Activated CD8-positive, alpha-beta memory T cell treated with anti-CD3 and anti-CD28 coated beads, Interleukin-2, amount 10 ng/mL, durations not matched to agents 7 days and 5 days (primary cell): ENCODE measurements at regions not wholly inside any gene's neighbourhood (a gene's known extent, or its start where the extent isn't known, plus 50 kb on each side); places are given as distances from the start of the nearest gene placed in this dataset.

ENCODE experiments used
- ATAC-seq: fragments of 150-1000 bp; cut with Tn5 transposase; one replicate; pipeline ENCODE4 v1.10.0; 2021; ENCODE audit warnings: moderate library complexity
- CTCF ChIA-PET: fragments of 350-600 bp; sonication (Branson Sonifier 250); formaldehyde crosslinking; loops from one replicate; lab custom pipeline; 2021; ENCODE audit warnings: antibody characterized with exemption; lab: Charles Lee
- DNase-seq: peaks from one replicate; pipeline ENCODE4 v3.0.0-alpha.2; 2020
- H3K27ac Mint-ChIP-seq: one replicate; pipeline ENCODE4 v1.8.0; 2021; ENCODE audit warnings: mild to moderate bottlenecking, mixed read lengths
- H3K27me3 Mint-ChIP-seq: one replicate; pipeline ENCODE4 v1.8.0; 2021; ENCODE audit warnings: mixed read lengths
- H3K36me3 Mint-ChIP-seq: one replicate; pipeline ENCODE4 v1.8.0; 2021; ENCODE audit warnings: mild to moderate bottlenecking, mixed read lengths
- H3K4me1 Mint-ChIP-seq: one replicate; pipeline ENCODE4 v1.8.0; 2021; ENCODE audit warnings: mixed read lengths
- H3K4me3 Mint-ChIP-seq: one replicate; pipeline ENCODE4 v1.8.0; 2021; ENCODE audit warnings: mild to moderate bottlenecking, moderate library complexity, mixed read lengths
- H3K9me3 Mint-ChIP-seq: one replicate; pipeline ENCODE4 v1.8.0; 2022; ENCODE audit warnings: low read depth, mixed read lengths

DNA sequence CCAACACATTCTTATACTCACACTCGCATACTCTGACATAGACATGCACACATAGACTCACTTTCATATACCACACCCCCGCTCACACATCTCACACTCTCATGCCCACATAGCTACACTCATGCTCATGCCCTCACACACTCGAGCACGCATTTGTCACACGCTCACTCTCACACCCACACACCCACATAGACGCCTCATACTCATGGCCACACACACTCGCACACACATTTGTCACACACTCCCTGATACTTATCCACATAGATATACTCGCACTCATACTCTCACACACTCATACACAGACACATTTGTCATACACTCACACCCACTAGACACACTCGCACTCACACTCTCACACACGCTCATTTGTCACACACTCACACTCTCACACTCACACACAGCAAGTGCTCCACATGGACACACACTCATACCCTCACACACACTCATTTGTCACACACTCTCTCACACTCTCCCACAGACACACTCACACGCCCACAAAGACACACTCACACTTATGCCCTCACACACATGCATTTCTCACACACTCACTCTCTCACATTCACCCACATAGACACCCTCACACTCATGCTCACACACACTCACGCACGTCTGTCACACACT, 50.9 kb downstream of the TNP1 start:
- Mint-ChIP-seq H3K27me3 (no peaks in the 10 kb centered on the region), H3K27ac (no peak overlapping the region), H3K4me3 (no peak overlapping the region), H3K4me1 (no peaks in the 10 kb centered on the region), H3K36me3 (no peaks in the 10 kb centered on the region), H3K9me3 (no peaks in the 10 kb centered on the region)
- CTCF ChIA-PET = no interaction called here
- DNase-seq (no peak), ATAC-seq (no peak)

DNA sequence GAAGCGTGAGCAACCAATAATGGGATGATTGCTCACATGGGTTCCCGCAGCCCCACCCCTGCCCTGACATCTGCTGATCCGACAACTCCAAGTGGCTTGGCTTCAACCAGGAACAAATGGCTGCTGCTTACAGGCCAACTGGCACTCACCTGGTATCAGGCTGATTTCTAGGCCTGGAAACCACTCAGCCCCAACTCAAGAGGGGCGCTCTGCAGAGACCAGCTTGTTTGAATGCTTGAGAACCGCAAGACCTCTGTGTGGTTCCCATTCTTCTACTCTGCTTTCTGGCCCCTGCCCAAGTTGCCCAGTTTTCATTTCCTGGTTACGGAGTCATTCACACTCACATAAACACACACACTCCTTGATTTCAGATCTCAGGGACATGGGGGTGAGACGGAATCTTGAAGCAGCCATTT, 52.0 kb downstream of the TNP1 start:
- H3K4me3 Mint-ChIP-seq = no peak overlapping the region
- ATAC-seq (no peak), DNase-seq (no peak)
- H3K9me3 Mint-ChIP-seq = no peaks in the 10 kb centered on the region
- H3K27ac Mint-ChIP-seq = no peak overlapping the region
- CTCF ChIA-PET = no interaction called here
- H3K27me3 Mint-ChIP-seq = no peaks in the 10 kb centered on the region
- no peaks in the 10 kb centered on the region for H3K36me3 Mint-ChIP-seq
- no peaks in the 10 kb centered on the region for H3K4me1 Mint-ChIP-seq

DNA sequence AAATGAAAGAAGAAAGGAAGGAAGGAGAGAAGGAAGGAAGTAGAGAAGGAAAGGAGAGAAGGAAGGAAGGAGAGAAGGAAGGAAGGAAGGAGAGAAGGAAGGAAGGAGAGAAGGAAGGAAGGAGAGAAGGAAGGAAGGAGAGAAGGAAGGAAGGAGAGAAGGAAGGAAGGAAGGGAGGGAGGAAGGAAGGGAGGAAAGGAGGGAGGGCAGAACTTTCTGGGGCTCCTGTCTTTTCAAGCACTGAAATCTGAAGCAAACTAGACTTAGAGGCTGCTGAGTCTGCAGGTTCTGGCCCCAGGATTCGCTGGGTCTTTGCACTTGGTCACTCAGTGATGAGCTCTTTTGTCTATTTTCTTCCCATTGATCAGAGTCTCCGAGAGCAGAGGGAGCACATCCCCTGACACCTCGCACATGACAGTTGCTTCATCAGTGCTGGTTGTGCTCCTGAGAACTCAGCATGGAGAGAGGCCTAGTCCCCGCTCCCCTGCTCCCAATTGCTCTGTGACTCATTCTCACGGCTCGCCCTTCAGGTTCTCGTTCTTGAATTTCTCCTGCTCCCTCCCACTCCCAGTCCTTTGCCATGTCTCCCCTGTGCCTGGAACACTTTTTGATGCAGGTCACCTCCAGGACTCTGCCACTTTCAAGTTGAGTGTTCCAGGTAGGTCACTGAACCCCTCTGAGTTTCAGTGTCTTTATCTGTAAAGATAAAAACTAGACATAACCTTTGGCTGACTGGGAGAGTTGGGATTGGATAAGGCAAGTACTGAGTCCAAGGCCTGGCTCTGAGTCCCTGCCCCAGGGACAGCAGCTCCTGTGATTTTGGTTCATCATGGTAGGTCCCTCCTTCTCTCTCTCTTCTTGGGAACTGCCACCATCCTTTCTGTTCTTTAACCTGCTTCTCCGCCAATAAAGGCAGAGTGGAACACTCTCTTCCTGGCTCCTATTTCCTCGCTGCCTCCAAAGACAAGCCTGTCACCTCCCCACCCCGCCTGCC, 55.2 kb downstream of the TNP1 start:
- H3K4me3 Mint-ChIP-seq = no peak overlapping the region

DNA sequence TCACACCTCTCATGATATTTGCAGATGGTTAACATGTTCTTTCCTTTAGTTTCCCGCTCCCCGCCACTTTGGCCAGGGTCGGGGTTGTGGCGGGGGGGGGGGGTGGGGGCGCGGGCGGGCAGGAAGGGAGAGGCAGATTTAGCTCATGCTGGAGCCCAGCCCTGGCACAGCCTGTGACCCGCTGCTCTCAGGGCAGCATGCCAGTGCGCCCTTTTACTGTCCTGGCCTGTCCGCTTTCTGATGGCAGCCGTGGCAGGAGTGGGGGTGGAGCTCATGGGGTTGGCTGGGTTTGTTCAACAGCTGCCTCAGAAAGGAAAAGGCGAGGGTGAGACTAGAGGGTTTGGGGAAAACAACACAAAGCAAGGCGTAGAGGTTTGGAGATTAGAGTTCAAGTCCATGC, 56.1 kb downstream of the TNP1 start:
- Mint-ChIP-seq H3K4me3 (no peak overlapping the region), H3K9me3 (no peaks in the 10 kb centered on the region), H3K36me3 (no peaks in the 10 kb centered on the region), H3K27me3 (no peaks in the 10 kb centered on the region), H3K4me1 (no peaks in the 10 kb centered on the region), H3K27ac (no peak overlapping the region)
- ATAC-seq (no peak), DNase-seq (no peak)
- CTCF ChIA-PET = no interaction called here

More for the DNA sequence above, 55.2 kb downstream of the TNP1 start:
- ATAC-seq = no peak
- Mint-ChIP-seq H3K36me3 (no peaks in the 10 kb centered on the region), H3K27ac (no peak overlapping the region), H3K4me1 (no peaks in the 10 kb centered on the region), H3K27me3 (no peaks in the 10 kb centered on the region), H3K9me3 (no peaks in the 10 kb centered on the region)
- no peak for DNase-seq
- CTCF ChIA-PET = no interaction called here

DNA sequence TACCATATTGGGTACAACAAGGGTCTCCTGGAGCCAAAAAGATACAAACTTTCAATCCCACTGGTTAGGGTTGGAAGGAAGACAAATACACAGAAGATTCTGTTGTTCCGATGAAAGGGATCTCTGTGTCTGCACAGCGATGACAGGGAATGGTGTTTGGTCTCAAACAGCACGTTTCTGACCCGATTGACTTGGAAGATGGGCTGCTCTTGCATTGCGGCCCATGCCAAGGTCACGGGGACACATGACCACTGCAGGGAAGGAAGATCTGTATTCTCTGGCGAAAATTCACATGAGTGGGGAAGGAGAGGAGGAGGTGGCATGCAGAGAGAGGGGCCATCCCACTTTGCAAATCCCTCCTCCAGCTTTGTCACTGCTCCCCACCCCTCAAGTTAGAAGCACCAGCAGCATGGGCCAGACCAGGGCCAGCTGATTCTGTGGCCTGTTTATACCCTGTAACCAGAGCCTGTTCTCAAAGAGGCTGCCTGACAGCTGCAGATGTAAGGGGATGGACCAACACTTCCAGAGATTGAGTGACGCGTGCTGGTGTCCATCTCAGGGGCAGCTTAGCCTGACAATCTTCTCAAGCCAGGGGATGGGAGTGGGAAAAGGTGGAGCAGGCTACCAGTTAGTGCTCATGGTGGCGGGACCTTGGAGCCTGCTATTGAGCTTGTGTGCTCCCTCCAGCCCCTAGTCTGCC, 57.2 kb downstream of the TNP1 start:
- CTCF ChIA-PET = no interaction called here
- no peaks in the 10 kb centered on the region for H3K4me1 Mint-ChIP-seq
- DNase-seq (no peak), ATAC-seq (no peak)
- H3K27ac Mint-ChIP-seq = no peak overlapping the region
- H3K36me3 Mint-ChIP-seq = no peaks in the 10 kb centered on the region
- no peaks in the 10 kb centered on the region for H3K27me3 Mint-ChIP-seq
- no peak overlapping the region for H3K4me3 Mint-ChIP-seq
- no peaks in the 10 kb centered on the region for H3K9me3 Mint-ChIP-seq

DNA sequence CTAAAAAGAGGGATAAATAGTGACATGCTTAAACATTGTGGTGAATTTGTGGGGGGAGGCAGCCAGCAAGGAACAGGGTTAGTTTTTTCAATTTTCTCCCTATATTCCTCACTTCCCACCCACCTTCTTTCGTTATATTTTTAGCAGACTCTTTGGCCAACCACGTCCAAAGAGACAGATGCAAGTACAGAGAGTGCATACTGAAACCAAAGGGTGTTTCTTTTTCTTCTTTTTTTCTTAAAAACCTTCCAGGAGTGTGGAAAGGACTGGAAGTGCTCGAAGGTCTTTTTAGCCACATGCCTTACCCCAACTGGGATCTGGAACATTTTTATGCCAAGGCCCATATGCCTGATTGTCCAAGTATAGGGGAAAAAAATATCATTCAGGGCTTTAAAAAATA, 59.0 kb downstream of the TNP1 start:
- Mint-ChIP-seq H3K27ac (no peak overlapping the region), H3K27me3 (no peaks in the 10 kb centered on the region), H3K9me3 (no peaks in the 10 kb centered on the region), H3K4me3 (no peak overlapping the region), H3K4me1 (no peaks in the 10 kb centered on the region), H3K36me3 (no peaks in the 10 kb centered on the region)
- CTCF ChIA-PET = no interaction called here
- ATAC-seq (no peak), DNase-seq (no peak)

DNA sequence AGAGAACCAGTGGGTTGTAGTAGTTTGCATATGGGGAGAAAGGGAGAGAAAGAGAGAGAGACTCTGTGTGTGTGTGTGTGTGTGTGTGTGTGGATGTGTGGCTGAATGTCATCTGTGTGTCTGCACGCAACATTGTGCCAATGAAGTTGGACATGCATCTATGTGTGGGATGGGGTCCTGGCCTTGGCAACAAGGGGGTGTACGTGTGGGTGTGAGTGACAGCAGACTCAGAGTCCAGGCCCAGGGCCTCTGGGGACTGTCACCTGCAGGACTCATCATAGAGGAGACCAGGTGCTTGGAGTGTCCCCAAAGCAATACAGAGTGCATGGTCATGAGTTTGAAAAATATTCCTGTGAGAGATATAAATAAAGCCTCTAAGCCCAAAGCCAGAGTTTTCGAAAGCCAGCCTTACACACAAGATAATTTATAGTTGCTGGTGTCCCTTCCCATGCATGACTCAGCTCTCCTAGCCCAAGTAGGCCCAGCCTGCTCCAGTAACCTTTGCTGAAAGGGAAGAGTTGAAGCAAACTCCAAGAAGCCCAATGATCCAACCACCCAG, 59.9 kb downstream of the TNP1 start:
- H3K27ac Mint-ChIP-seq = no peak overlapping the region
- H3K27me3 Mint-ChIP-seq = no peaks in the 10 kb centered on the region
- no peak for ATAC-seq
- no peaks in the 10 kb centered on the region for H3K36me3 Mint-ChIP-seq
- no peaks in the 10 kb centered on the region for H3K9me3 Mint-ChIP-seq
- H3K4me1 Mint-ChIP-seq = no peaks in the 10 kb centered on the region
- no peak for DNase-seq
- CTCF ChIA-PET = no interaction called here
- no peak overlapping the region for H3K4me3 Mint-ChIP-seq

DNA sequence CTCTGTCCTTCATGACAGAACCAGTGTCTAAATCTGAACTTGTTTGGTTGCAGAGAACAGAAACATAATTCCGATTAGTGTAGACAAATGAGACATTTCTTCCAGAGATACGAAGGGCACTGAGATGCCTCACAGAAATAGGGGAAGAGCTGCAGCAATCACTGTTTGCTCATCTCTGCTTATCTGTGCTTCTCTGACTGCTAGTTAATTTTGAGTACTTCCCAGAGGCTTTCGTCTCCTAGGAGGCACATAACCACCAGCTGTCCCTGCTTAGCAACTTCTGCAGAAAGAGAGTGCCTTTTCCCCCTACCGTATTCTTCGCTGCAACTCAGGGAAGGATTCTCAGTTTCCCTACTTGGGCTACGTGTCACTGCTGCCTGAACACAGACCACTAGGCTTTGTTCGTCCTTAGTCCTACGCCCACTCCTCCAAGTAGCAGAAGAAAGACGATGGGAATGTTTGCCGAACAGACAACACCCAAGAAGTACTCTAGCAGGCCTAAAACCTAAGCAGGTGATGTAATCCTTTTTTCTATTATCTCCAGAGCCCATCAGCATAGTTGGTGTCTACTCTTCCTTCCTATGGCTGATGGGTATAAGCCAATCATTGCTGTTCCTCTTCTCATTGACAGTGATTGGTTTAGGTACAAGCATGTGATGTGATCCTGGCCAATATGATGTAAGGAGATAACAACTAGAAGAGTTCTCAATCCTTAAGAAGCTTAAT, 63.6 kb downstream of the TNP1 start:
- Mint-ChIP-seq H3K4me1 (no peaks in the 10 kb centered on the region), H3K9me3 (no peaks in the 10 kb centered on the region), H3K4me3 (no peak overlapping the region), H3K27me3 (peaks cover 3% of the 10 kb centered on the region), H3K36me3 (no peaks in the 10 kb centered on the region), H3K27ac (no peak overlapping the region)
- no peak for DNase-seq
- CTCF ChIA-PET = no interaction called here
- ATAC-seq = no peak

DNA sequence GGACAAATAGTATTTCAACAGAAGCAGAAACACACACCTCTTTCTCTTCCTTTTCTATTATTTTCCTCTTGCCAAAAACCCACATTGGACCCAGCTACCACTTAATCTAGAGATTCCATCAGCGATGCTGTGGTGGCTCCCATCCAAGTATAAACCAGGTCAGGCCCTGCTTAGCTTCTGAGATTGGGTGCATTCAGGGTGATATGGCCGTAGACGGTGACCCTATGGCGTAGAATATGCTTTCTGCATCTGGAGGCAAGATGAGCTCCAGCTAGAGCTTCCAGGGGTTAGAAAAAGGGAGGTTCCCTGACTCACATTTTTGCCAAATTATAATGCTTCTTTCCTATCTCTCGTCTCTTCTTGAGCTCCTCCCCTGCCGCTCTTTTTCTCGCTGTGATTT, 66.5 kb downstream of the TNP1 start:
- ATAC-seq (no peak), DNase-seq (no peak)
- Mint-ChIP-seq H3K4me3 (no peak overlapping the region), H3K9me3 (no peaks in the 10 kb centered on the region), H3K36me3 (no peaks in the 10 kb centered on the region), H3K27me3 (peaks cover 3% of the 10 kb centered on the region), H3K4me1 (no peaks in the 10 kb centered on the region), H3K27ac (no peak overlapping the region)
- CTCF ChIA-PET = no interaction called here

DNA sequence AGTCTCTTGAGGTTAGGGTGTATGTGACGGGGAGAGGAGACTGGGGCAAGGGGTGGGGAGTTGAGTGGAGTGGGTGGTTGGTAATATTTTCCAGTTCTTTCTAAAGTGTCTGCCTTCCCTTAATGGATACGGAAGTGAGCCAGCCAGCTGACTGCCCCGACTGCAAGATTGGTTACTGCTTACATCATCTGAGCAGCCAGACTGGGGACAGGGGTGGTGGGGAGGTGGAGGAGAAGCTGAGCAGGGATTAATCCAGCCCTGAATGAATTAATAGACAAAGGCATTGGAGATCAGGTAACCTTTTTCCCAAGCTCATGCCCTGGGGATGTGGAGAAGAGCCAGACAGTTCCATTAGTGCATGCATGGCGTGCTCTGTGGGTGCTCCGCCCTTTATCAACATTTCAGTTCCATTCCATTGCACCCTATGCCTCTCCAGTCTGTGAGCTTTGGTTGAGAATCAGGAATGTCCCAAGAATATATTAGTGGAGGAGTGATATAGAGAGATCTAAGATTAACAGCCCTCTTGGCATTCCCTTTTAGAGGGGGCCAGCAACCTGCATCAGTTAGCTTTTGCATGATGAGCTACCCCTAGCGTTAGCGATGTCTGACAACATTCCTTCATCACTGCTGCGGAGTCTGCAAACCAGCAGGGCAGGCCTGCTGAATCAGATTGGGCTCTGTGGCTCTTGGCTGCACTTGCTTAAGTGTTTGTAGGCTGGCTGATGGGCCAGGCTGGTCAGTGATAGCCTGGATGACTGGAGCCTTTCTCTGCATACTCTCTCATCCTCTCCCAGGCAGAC, 67.4 kb downstream of the TNP1 start:
- CTCF ChIA-PET = no interaction called here
- Mint-ChIP-seq H3K4me3 (no peak overlapping the region), H3K27ac (no peak overlapping the region)

DNA sequence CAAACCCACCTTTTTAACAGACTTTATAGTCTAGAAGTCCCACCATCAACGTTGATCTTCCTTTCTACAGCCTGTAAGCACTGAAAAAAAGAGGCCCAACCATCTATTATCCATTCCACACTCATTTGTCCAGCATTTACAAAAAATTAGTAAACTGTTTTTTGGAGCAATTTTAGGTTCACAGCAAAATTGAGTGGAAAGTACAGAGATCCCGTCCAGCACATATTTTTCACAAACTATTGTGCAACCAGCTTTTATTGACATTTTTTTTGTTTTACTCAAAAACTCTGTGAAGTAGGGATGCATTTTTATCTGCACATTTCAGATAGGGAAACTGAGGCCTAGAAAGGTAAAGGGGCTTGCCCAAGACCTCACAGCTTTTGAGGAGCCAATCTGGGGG, 68.6 kb downstream of the TNP1 start:
- CTCF ChIA-PET = no interaction called here
- ATAC-seq (no peak), DNase-seq (no peak)
- H3K27me3 Mint-ChIP-seq = peaks cover 3% of the 10 kb centered on the region
- no peaks in the 10 kb centered on the region for H3K36me3 Mint-ChIP-seq
- H3K27ac Mint-ChIP-seq = no peak overlapping the region
- H3K9me3 Mint-ChIP-seq = no peaks in the 10 kb centered on the region
- no peak overlapping the region for H3K4me3 Mint-ChIP-seq
- no peaks in the 10 kb centered on the region for H3K4me1 Mint-ChIP-seq

More for the DNA sequence above, 67.4 kb downstream of the TNP1 start:
- ATAC-seq = no peak
- DNase-seq = no peak
- Mint-ChIP-seq H3K27me3 (peaks cover 3% of the 10 kb centered on the region), H3K36me3 (no peaks in the 10 kb centered on the region), H3K4me1 (no peaks in the 10 kb centered on the region), H3K9me3 (no peaks in the 10 kb centered on the region)

DNA sequence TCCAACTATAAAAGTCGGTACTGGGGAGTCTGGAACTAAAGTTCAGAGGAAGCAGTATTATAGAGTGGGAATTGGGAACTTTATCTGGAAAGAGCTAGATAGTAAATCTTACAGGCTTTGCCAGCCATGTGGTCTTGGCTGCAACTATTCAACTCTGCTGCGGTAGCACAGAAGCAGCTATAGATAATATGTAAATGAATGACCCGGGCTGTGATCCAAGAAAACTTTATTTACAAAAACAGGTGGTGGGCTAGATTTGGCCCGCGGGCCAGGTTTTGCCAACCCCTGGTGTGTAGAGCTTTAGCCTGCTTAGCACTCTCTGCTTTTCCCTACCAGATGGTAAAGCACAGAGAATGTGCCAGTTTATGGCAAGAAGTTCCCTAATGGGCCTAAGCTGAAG, 70.8 kb downstream of the TNP1 start:
- ATAC-seq = no peak
- H3K9me3 Mint-ChIP-seq = no peaks in the 10 kb centered on the region
- peaks cover 3% of the 10 kb centered on the region for H3K27me3 Mint-ChIP-seq
- no peaks in the 10 kb centered on the region for H3K4me1 Mint-ChIP-seq
- H3K4me3 Mint-ChIP-seq = no peak overlapping the region
- no peak overlapping the region for H3K27ac Mint-ChIP-seq
- no peaks in the 10 kb centered on the region for H3K36me3 Mint-ChIP-seq
- no peak for DNase-seq
- CTCF ChIA-PET = interaction anchor here (1.2 kb wide), 1 partner anchor 23 kb away, joined by 3 read pairs; no protein-coding TSS in a partner anchor
